HG02642 (cell line): ENCODE measurements at regions not wholly inside any gene's neighbourhood (a gene's known extent, or its start where the extent isn't known, plus 50 kb on each side); places are given as distances from the start of the nearest gene placed in this dataset.

ENCODE experiments used
- ATAC-seq: cut with Tn5 transposase; IDR thresholded peaks from one replicate; pipeline ENCODE4 v1.9.1; 2021; ENCODE audit warnings: mild to moderate bottlenecking; ENCODE audit not compliant: unreplicated experiment, poor library complexity

DNA sequence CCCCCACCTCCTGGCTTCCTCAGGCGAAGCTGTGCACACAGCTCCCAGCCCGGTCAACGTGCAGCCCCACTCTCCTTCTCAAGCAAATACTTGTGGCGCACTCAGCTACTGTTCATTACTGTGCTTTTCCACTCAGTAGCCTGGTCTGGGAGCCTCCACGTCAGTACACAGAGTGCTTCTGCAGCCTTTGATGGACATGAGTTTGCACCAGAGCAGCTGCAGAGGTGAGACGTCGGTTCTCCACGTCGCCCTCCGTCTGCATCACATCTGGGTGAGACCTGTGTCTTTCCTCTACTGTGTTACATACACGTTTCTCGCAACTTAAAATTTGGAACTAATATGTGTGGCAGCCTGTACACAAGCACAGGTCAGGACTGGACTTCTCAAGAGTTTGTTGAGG is 334.3 kb downstream of the C16orf95 start:
- ATAC-seq, result no peak

DNA sequence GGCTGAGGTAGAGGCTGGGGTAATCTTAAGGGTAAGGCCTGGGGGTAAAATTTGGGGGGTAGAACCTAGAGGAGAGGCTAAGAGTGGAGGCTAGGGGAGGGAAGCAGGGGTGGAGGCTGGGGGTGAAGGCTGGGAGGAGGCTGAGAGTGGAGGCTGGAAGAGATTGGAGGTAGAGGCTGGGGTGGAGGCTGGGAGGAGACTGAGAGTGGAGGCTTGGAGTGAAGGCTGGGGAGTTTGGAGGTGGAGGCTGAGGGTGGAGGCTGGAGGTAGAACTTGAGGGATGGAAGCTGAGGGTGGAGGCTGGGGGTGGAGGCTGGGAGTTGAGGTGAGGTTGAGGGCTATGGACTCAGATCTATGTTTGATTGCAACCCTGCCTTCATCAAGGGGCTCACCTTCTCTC is 333.6 kb downstream of the C16orf95 start:
- ATAC-seq, result no peak

DNA sequence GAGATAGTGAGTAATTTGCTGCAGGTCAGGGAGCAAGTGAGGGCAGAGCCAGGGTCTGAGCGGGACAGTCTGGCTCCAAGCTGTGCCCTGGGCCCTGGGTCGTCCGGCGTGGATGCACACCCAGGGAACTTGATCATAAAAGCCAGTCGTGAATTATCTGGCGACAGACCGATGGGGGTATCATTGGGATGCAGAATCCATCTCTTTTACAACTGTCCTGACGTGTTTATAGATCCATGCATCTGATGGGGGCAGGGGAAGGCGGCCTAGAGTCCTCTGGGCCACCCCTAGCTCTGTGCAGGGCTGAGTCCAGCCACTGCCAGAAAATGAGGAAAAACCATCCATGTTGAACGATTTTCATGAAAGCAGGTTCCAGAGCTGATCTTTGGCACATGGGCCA is 332.8 kb downstream of the C16orf95 start:
- no peak for ATAC-seq

DNA sequence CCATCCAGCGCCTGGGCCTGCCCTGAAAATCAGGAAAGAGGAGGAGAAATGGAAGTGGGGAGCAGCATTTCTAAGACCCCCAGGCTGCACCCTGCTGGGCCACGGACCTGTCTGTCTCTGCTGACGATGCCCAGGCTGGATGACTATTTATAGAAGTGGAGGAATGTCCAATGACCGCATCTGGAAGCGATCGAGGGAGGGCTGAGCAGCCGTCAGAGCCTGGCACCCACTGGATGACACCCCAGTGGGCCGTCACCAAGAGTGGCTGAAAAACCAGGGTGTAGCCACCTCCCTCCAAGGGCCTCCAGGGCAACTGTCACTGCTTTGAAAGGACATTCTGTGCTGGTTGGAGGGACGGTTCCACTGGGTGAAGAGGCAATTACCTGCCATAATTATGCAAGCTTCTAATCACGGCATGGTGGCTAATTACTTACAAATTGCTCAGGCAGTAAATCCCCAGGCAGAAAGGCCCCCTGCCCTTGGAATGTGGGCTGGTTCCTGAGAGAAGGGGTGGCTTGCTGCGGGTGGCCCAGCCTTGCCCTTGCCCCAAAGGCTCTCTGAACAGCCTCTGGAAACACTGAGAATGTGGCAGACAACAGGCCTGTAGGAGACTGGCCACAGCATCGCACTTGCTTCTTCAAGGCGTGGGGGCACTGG is 332.1 kb downstream of the C16orf95 start:
- no peak for ATAC-seq

DNA sequence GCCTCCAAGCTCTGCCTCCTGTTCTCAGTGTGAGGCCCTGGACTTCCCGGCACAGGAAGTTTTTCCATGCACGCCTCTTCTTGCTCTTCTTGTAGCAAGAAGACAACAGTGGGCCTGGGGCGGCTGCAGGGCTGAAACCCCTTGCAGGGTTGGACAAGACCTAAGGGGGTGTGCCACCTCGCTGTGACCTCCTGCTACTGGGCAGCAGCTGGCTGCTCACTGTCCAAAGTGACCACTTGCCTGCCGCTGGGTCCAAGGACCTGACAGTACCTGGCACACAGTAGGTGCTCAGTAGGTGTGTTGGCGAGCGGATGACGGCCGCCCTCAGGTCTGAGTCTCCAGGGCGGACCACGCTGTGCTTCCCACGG is 331.6 kb downstream of the C16orf95 start:
- no peak for ATAC-seq

DNA sequence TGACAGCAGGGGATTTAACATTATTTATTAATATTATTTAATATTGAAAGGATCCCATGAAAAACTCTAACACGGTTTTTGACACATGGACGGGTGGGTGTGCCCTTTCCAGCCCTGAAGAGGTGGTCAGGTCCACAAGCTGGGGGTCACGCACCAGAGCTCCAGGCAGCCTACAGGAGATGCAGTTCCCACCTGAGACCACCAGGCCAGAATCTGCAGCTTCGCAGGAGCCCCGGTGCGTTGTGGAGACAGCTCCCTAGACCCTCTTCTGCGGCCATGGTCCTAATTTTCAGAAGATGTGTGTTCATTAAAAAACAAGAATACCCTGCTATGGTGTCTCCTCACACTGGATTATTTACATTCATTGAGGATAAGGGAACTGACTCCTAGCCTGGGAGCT is 331.1 kb downstream of the C16orf95 start:
- ATAC-seq, result no peak

DNA sequence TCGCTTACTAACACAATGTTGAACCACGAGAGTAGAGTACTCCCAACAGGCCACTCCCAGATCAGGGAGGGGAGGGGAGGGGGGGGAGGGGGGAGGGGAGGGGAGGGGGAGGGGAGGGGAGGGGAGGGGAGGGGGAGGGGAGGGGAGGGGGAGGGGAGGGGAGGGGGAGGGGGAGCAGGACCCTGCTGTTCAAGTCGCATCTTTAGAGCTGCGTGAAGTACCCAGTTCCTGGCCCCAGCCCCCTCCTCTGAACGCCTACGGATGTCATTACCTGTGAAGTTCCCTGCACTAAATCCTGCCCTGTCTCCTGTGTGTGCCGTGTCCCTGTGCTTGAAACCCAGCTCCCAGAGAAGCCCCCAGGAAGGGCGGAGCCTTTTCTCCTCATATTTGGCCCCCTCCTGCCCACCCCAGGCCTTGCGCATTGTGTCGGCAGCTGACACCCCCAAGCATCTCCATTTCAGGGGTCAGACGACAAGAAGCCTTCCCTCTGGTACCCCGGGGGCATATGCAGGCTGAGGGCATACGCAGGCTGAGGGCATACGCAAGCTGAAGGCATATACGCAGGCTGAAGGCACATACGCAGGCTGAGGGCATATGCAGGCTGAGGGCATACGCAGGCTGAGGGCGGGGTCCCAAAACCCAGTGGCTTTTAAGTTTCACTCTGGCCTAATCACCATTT is 330.2 kb downstream of the C16orf95 start:
- no peak for ATAC-seq

DNA sequence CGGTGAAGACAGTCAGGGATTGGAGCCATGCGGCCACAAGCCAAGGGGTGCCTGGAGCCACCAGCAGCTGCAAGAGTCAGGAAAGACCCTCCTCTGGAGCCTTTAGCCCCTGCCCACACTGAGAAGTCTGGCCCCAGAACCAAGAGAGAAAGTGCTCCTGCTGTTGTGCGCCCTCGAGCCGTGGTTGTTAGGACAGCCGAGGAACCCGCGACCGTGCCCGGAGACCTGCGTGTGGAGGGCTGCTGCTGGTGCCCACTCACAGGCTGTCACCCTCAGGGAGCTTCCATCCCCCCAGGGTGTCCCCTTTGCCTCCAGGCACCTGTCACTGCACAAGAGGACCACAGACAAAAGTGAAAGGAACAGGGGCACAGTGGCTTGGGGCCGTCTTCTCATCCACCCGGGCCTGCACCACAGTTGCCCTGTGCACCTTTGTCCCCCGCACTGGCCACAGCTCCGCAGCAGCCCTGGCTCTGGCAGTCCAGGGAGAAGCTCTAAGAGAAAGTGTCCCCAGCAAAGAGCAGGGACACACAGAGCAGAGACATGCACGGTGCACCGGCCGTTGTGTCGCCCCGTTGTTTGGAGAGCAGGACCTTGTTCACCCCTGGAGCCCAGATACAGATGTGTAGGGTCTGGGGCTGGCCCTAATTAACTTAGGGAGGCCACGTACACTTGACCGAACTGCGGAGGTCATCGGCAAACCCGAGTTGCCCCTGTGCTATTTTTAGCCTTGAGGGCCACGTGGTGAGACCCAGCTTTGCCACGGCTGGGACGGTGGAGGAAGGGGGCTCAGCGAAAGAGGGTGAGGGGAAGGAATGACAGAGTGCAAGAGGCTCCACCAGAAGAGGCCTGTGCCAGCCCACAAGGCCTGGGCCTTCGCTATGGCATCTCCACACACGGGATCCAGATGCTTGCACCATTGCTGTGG is 329.2 kb downstream of the C16orf95 start:
- no peak for ATAC-seq

DNA sequence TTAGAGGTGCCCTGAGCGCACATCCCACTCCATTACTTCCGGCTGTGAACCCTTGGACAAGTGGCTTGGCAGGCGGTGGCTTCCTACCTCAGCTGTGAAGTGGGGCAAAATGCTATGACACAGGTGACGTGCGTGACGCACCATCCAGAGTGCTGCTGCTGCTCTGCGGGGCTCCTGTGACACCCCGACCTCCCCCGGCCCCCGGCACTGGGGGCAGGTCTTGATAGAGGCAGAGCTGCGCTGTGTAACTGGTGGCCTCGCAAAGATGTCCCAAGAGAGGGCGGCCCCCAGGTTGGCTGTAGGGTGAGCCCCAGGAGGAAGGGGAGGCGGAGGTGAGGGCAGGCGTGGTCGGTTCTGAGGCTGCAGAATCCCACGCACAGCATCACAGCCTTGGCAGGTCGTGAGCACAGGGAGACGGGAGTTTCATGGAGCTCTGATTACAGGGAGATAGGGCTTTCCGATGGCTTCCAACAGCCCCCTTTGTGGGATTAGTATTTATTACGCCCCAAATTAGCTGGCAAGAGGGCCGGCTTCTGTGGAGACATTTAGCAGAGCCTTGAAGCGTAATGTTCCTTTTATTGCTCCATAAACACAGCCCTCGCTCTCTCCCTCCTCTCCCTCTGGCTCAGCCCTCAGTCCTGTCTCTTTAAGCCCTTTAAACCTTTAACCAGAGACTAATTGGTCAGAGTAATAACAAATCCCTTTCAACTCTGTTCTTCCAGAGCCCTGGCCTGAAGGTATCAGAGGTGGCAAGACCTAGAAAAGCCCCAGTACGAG is 328.1 kb downstream of the C16orf95 start:
- ATAC-seq, result no peak

DNA sequence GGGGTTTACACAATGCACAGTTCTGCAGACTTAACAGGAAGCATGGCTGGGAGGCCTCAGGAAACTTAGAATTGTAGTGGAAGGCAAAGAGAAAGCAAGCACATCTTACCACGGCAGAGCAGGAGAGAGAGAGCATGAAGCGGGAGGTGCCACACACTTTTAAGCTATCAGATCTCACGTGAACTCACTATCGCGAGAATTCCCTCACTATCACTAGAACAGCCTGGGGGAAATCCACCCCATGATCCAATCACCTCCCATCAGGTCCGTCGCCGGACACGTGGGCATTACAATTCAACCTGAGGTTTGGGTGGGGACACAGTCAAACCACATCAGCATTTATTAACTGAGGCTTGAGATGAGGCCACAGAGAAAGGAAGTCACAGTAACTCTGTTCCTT is 326.7 kb downstream of the C16orf95 start:
- ATAC-seq, result no peak

DNA sequence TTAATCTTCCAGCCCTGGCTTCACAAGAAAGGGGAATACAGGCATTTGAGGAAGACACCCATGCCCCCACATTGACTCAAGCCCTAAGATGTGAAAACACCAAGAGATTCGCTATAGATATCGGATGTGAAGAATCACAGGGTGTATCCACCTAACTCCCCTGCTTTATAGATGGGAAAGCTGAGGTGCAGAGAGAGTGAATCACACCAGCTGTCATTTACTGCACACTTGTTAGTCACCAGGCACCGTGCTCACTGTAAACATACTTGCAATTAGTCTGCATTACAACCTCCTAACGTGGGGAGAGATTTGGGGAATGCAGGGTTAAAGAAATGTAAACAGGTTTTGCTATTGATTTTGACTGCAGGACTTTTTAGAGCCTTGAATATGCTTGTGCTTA is 325.5 kb downstream of the C16orf95 start:
- no peak for ATAC-seq

DNA sequence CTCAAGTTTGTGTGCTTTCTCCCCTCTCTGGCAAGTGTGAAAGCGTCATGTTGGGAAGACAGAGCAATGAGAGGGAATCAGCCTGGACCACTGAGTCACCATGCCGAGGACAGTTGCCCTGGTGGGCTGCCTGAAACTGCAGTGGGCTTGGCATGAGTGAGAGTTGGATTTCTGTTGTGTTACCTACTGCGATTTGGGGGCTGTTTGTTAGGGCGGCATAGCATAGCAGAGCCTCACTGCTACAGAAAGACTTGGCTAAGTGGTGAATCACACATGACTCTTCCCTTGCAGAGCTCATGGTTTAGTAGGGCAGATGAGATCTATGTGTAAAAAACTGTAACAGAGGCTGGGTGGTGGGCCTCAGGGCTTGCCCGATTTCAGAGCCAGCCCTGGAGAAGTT is 324.6 kb downstream of the C16orf95 start:
- no peak for ATAC-seq

DNA sequence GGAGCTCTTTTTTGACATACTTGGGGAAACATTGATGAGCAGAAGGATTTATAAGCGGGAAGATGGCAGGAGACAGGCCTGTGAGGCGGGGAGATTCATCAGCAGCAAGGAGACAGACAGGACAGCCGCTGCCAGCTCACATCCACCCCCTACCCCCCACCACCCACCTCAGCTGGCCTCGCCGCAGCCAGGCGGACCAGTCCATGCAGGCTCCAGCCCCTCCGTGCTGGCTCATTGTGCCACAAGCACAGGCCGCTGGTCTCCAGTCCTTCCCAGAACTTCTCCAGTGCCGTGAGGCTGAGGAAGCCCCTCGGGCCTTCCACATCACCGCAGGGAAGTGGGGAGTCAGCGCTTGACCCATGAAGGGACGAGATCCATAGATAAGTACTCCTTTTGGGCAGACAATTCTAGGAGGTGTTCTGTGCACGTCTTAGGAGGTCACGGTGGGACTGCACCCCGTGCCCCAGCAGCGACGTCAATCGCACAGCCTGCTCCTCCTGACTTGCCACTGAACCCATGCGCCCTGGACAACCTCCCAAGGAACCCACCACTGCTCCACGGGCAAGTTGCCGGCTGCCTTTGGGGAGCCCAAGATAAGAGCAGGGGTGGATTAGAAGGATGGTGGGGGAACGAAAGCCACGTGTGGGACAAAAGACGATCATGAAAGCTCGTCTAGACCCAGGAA is 323.6 kb downstream of the C16orf95 start:
- ATAC-seq, result no peak

DNA sequence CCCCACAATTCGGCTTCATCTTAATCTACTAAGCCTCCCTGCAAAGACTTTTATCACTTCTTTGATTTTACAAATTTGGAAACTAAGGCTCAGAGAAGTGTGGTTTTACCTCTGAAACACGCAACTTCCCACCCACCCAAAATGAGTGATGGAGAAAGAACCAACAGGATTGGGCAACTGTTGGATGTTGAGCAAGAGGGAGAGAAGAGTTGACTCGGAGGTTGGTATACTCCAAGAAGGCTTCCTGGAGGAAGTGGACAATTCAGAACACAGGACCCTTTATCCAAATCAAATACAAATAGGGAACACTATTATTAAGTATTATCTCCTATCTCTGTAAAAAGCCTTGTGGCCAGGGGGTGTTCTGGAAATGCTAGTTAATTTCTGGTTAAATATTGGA is 323.0 kb downstream of the C16orf95 start:
- ATAC-seq, result no peak

DNA sequence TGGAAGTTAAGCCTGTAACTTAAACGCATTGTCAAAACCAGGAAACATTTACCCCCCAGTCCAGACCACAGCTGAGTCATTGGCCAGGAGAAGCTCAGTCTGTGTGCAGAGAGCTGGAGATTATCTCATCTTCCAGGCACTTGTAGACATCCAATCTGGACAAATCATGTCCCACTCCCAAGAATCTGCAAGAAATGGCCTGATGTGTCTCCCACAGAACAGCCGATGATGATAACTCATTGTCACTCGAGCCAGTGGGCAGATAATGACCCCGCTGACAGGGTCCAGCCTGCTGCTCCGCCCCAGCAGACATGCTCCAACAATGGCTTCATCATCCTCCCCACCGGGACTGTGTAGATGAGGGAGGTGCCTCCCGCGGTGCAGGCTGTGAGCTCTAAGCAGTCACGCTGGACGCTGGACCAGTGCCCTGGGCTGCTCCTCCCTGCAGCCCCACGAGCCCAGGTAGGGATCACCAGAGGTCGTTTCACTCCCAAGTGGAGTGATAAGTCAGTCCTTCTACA is 322.5 kb downstream of the C16orf95 start:
- no peak for ATAC-seq

DNA sequence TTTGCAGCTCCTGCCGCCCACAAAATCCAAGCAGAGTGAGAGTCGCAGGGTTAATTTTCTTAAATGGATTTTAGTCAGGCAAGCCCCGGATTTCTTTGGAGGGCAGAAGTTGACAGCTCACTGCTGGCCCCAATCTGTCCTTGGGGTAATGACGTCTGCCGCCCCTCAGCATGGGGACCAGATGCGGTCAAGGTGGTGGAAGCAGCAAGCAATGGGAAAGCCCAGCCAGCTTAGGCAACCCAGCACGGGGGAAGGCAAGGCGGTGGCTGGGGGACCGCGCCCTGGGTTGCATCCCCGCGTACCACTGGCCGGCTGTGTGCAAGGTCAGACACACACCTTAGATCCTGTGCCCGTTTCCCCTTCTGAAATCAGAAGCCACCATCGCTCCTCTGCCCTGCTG is 321.7 kb downstream of the C16orf95 start:
- no peak for ATAC-seq

DNA sequence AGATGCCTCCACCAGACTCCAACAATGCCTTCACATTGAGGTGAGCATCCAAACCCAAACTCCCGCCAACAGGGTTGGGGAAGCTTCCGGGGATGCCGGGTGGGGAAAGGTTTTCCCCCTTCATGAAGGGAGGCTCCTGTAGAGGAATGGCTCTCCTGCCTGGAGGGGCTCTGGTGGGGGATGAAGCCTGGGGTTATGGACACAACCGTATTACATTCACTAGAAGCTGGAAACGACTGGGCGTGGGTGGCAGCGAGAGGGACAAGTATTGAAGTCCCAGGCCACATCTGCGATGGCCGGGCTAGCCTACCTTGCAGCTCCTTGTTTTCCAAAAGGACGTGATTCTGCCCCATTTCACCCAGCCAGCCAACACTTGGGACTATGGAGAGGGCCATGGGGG is 321.1 kb downstream of the C16orf95 start:
- no peak for ATAC-seq

DNA sequence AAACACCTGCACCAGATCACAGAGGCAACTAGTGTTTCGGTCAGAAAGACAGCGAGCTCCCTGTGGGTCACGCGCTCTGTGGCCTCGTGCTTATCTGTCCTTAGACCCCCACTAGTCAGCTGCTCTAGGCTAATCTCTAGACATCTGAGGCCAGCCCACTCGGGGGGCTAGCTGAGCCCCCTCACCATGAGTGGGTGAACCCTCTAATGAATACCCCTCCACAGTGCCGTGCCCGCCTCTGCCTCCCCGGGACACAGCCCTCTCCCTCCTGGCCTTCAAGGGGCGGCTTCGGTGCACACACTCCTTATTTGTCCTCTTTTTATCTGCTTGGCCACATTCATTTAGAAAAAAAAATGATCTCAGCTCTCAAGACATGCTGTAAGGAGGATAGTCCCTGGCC is 320.1 kb downstream of the C16orf95 start:
- ATAC-seq, result no peak

DNA sequence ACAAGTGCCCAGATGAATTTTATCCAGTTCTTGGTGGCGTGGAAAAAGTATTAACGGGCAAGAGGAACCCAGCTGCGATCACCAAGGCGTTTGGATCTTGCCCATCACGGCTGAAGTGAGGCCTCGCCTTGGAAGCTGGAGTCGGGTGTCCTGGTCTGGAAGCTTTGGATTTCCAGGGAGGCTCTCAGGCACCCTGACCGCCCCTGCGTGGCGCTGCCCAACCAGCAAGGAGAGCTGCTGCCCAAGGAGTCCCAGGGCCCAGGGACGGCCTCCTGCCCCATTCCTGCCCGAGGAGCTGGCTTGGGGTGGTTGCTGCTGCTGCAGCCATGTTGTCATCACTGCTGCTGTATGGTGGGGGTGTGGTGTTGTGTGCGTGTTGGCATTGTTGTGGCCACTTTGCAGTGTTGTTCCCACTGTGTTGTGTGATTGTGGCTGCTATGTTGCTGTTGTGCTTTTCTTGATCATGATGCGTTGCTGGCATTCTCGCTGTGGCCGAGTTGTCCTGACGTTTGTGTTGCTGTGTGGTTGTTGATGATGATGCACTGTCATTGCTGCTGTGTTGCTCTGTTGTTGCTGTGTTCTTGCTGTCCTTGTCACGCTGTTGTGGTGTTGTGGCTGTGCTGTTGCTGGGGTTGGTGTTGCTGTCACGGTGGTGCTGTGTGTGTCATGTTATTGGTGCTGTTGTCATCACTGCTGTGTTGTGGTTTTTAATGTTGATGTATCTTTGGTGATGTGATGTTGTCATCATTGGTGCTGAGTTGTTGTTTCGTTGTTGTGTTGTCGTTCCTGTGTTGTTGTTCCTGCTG is 318.8 kb downstream of the C16orf95 start:
- ATAC-seq, result no peak
